ENCODE measurements at regions not wholly inside any gene's neighbourhood (a gene's known extent, or its start where the extent isn't known, plus 50 kb on each side); places are given as distances from the start of the nearest gene placed in this dataset.

DNA sequence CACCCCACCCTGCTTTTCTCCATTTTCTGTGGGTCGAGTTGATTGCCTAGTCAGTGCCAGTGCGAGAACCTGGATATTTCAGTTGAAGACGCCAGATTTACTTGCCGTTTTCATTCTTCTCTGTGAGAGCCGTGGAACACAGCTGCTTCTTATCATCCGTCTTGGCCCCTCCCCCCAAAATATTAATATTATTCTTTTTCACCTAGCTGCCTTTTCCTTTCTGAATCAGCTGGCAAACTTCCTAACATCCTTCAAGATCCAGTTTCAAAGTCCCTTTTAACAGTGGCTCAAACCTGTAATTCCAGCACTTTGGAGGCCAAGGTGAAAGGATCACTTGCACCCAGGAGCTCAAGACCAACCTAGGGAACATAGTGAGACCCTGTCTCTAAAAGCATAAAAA is 117.1 kb upstream of the RASA1 start:
- H3K36me3 ChIP-seq (ENCODE audit: insufficient read depth, low read length) = no peaks in the 10 kb centered on the region
- H3F3A ChIP-seq (ENCODE audit: insufficient read depth, low read length, poor library complexity, severe bottlenecking) = no peaks in the 10 kb centered on the region
- no peak for TF ChIP-seq SMC3 (conservative IDR thresholded peaks at IDR 0.05; ENCODE audit: poor library complexity)
- no peak for TF ChIP-seq RAD21 (conservative IDR thresholded peaks at IDR 0.05)
- no peak for TF ChIP-seq EP300 (conservative IDR thresholded peaks at IDR 0.05; ENCODE audit: poor library complexity, severe bottlenecking)
- TF ChIP-seq TAF1 (IDR thresholded peaks at IDR 0.05; ENCODE audit: low read depth) = no peak
- TF ChIP-seq, protein P1, sequence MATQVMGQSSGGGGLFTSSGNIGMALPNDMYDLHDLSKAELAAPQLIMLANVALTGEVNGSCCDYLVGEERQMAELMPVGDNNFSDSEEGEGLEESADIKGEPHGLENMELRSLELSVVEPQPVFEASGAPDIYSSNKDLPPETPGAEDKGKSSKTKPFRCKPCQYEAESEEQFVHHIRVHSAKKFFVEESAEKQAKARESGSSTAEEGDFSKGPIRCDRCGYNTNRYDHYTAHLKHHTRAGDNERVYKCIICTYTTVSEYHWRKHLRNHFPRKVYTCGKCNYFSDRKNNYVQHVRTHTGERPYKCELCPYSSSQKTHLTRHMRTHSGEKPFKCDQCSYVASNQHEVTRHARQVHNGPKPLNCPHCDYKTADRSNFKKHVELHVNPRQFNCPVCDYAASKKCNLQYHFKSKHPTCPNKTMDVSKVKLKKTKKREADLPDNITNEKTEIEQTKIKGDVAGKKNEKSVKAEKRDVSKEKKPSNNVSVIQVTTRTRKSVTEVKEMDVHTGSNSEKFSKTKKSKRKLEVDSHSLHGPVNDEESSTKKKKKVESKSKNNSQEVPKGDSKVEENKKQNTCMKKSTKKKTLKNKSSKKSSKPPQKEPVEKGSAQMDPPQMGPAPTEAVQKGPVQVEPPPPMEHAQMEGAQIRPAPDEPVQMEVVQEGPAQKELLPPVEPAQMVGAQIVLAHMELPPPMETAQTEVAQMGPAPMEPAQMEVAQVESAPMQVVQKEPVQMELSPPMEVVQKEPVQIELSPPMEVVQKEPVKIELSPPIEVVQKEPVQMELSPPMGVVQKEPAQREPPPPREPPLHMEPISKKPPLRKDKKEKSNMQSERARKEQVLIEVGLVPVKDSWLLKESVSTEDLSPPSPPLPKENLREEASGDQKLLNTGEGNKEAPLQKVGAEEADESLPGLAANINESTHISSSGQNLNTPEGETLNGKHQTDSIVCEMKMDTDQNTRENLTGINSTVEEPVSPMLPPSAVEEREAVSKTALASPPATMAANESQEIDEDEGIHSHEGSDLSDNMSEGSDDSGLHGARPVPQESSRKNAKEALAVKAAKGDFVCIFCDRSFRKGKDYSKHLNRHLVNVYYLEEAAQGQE (IDR thresholded peaks at IDR 0.05; ENCODE audit: borderline replicate concordance) = no peak
- no peak for TF ChIP-seq MXI1 (conservative IDR thresholded peaks at IDR 0.05; ENCODE audit: poor library complexity, severe bottlenecking)
- TF ChIP-seq EZH2 (IDR thresholded peaks at IDR 0.05; ENCODE audit: borderline replicate concordance, insufficient read depth, low read length, poor library complexity, severe bottlenecking) = no peak
- TF ChIP-seq POLR2AphosphoS5 (IDR thresholded peaks at IDR 0.05) = no peak
- no peak for TF ChIP-seq CTCF (IDR thresholded peaks at IDR 0.05; ENCODE audit: poor library complexity, severe bottlenecking)
- H4K20me1 ChIP-seq (ENCODE audit: insufficient read depth) = no peaks in the 10 kb centered on the region
- no peak overlapping the region for H3K9ac ChIP-seq (ENCODE audit: low read length)
- H2AFZ ChIP-seq (ENCODE audit: low read depth, low read length) = no peak overlapping the region
- H3K27ac ChIP-seq (ENCODE audit: low read length) = no peak overlapping the region
- H3K4me2 ChIP-seq (ENCODE audit: low read length) = no peak overlapping the region
- H3K79me2 ChIP-seq (replicated peaks; ENCODE audit: insufficient read depth, low read length) = no peaks in the 10 kb centered on the region
- H3K9me3 ChIP-seq (ENCODE audit: low read length) = no peaks in the 10 kb centered on the region
- H3K4me3 ChIP-seq (ENCODE audit: low read length) = no peak overlapping the region
- no peaks in the 10 kb centered on the region for H3K9me2 ChIP-seq (ENCODE audit: insufficient read depth, low read length)
- H3K27me3 ChIP-seq (ENCODE audit: insufficient read depth, low read depth, low read length) = no peaks in the 10 kb centered on the region

GRCh38 chr5:87151547-87151946 is 116.1 kb upstream of the RASA1 start:
- H3K79me2 ChIP-seq (replicated peaks; ENCODE audit: insufficient read depth, low read length) = no peaks in the 10 kb centered on the region
- no peak overlapping the region for H3K9ac ChIP-seq (ENCODE audit: low read length)
- no peaks in the 10 kb centered on the region for H3K9me3 ChIP-seq (ENCODE audit: low read length)
- no peak overlapping the region for H3K4me2 ChIP-seq (ENCODE audit: low read length)
- H3K4me3 ChIP-seq (ENCODE audit: low read length) = no peak overlapping the region
- no peaks in the 10 kb centered on the region for H4K20me1 ChIP-seq (ENCODE audit: insufficient read depth)
- no peak overlapping the region for H2AFZ ChIP-seq (ENCODE audit: low read depth, low read length)
- no peaks in the 10 kb centered on the region for H3K9me2 ChIP-seq (ENCODE audit: insufficient read depth, low read length)
- no peak overlapping the region for H3K27ac ChIP-seq (ENCODE audit: low read length)
- no peaks in the 10 kb centered on the region for H3K27me3 ChIP-seq (ENCODE audit: insufficient read depth, low read depth, low read length)
- H3K36me3 ChIP-seq (ENCODE audit: insufficient read depth, low read length) = no peaks in the 10 kb centered on the region
- H3F3A ChIP-seq (ENCODE audit: insufficient read depth, low read length, poor library complexity, severe bottlenecking) = no peaks in the 10 kb centered on the region
- TF ChIP-seq MXI1 (conservative IDR thresholded peaks at IDR 0.05; ENCODE audit: poor library complexity, severe bottlenecking) (no peak), TAF1 (IDR thresholded peaks at IDR 0.05; ENCODE audit: low read depth) (no peak), CTCF (IDR thresholded peaks at IDR 0.05; ENCODE audit: poor library complexity, severe bottlenecking) (no peak), EZH2 (IDR thresholded peaks at IDR 0.05; ENCODE audit: borderline replicate concordance, insufficient read depth, low read length, poor library complexity, severe bottlenecking) (no peak), RAD21 (conservative IDR thresholded peaks at IDR 0.05) (no peak), POLR2AphosphoS5 (IDR thresholded peaks at IDR 0.05) (no peak), SMC3 (conservative IDR thresholded peaks at IDR 0.05; ENCODE audit: poor library complexity) (no peak), EP300 (conservative IDR thresholded peaks at IDR 0.05; ENCODE audit: poor library complexity, severe bottlenecking) (no peak)
- TF ChIP-seq, protein P1 (IDR thresholded peaks at IDR 0.05; ENCODE audit: borderline replicate concordance) = no peak

All from neural cell (in vitro differentiated cells).